PFSK-1 (cell line): ENCODE measurements at regions not wholly inside any gene's neighbourhood (a gene's known extent, or its start where the extent isn't known, plus 50 kb on each side); places are given as distances from the start of the nearest gene placed in this dataset.

Source experiments
- FOXP2 ChIP-seq: optimal IDR thresholded peaks from 2 replicates; pipeline ENCODE3; 2011; ENCODE audit warnings: borderline replicate concordance, control low read depth, inconsistent platforms; ENCODE audit not compliant: insufficient read depth; ENCODE audit errors: extremely low read length, extremely low read depth
- POLR2AphosphoS5 ChIP-seq: IDR thresholded peaks from 2 replicates; pipeline ENCODE4 v1.6.1; 2012; ENCODE audit warnings: low read depth, mild to moderate bottlenecking, control low read depth, low read length, moderate library complexity
- REST ChIP-seq, 2 experiments: IDR thresholded peaks; 2 replicates each; pipeline versions ENCODE4 v1.6.1 to v1.8.0; 2011 to 2012; ENCODE audit warnings: low read depth in 2 of 2, low read length in 2 of 2, control low read depth in 1 of 2, inconsistent platforms in 1 of 2, mild to moderate bottlenecking in 1 of 2, moderate library complexity in 1 of 2; ENCODE audit not compliant: insufficient read depth in 1 of 2
- SIN3A ChIP-seq: IDR thresholded peaks from 2 replicates; pipeline ENCODE4 v1.6.1; 2012; ENCODE audit warnings: mild to moderate bottlenecking, low read length, moderate library complexity, borderline replicate concordance; ENCODE audit not compliant: insufficient read depth
- TAF1 ChIP-seq: IDR thresholded peaks from 2 replicates; pipeline ENCODE4 v1.6.1; 2012; ENCODE audit warnings: low read length, control low read depth, borderline replicate concordance; ENCODE audit not compliant: insufficient read depth

GRCh38 chr5:82564963-82565362 lies 286.8 kb upstream of the RPS23 start:
- TF ChIP-seq POLR2AphosphoS5, result no peak
- no peak for TF ChIP-seq REST (IDR thresholded peaks at IDR 0.05; ENCODE audit: insufficient read depth in 1 of 2, low read depth in 2 of 2, low read length in 2 of 2)
- no peak for TF ChIP-seq TAF1
- TF ChIP-seq SIN3A, result no peak
- TF ChIP-seq FOXP2, result no peak
